ENCODE measurements at regions not wholly inside any gene's neighbourhood (a gene's known extent, or its start where the extent isn't known, plus 50 kb on each side); places are given as distances from the start of the nearest gene placed in this dataset.

GRCh38 chr14:98514016-98514415 is 758.0 kb downstream of the BCL11B start:
- DNase-seq (ENCODE audit: missing footprints) (no peak), ATAC-seq (no peak)
- intact Hi-C loops (cut with DNase I): no loop called here

GRCh38 chr14:98536256-98536655 is 735.7 kb downstream of the BCL11B start:
- DNase-seq (ENCODE audit: missing footprints) (no peak), ATAC-seq (no peak)
- intact Hi-C loops (cut with DNase I): no loop called here

GRCh38 chr14:98542316-98542715 is 729.7 kb downstream of the BCL11B start:
- DNase-seq (ENCODE audit: missing footprints): no peak
- intact Hi-C loops (cut with DNase I): no loop called here
- ATAC-seq: no peak

- DNase-seq (ENCODE audit: missing footprints): no peak
- intact Hi-C loops (cut with DNase I): no loop called here
- ATAC-seq: no peak
Measured at GRCh38 chr14:98543074-98543473, 728.9 kb downstream of the BCL11B start.

- ATAC-seq: no peak
- no peak for DNase-seq (ENCODE audit: missing footprints)
- intact Hi-C loops (cut with DNase I): no loop called here
Measured at GRCh38 chr14:98544174-98544573, 727.8 kb downstream of the BCL11B start.

- intact Hi-C loops (cut with DNase I): no loop called here
- ATAC-seq: no peak
- DNase-seq (ENCODE audit: missing footprints): no peak
Measured at GRCh38 chr14:98545181-98545580, 726.8 kb downstream of the BCL11B start.

GRCh38 chr14:98548071-98548686 is 723.8 kb downstream of the BCL11B start:
- DNase-seq (ENCODE audit: missing footprints): no peak
- no peak for ATAC-seq
- intact Hi-C loops (cut with DNase I): no loop called here

- ATAC-seq (no peak), DNase-seq (ENCODE audit: missing footprints) (no peak)
- intact Hi-C loops (cut with DNase I): no loop called here
Measured at GRCh38 chr14:98551028-98551427, 721.0 kb downstream of the BCL11B start.

GRCh38 chr14:98555440-98555839 is 716.6 kb downstream of the BCL11B start:
- no peak for ATAC-seq
- DNase-seq (ENCODE audit: missing footprints): no peak
- intact Hi-C loops (cut with DNase I): no loop called here

- ATAC-seq (no peak), DNase-seq (ENCODE audit: missing footprints) (no peak)
- intact Hi-C loops (cut with DNase I): no loop called here
Measured at GRCh38 chr14:98564006-98564405, 708.0 kb downstream of the BCL11B start.

- intact Hi-C loops (cut with DNase I): no loop called here
- DNase-seq (ENCODE audit: missing footprints) (no peak), ATAC-seq (no peak)
Measured at GRCh38 chr14:98564541-98564940, 707.5 kb downstream of the BCL11B start.

GRCh38 chr14:98571104-98571503 is 700.9 kb downstream of the BCL11B start:
- intact Hi-C loops (cut with DNase I): no loop called here
- DNase-seq (ENCODE audit: missing footprints) (no peak), ATAC-seq (no peak)

- intact Hi-C loops (cut with DNase I): no loop called here
- no peak for DNase-seq (ENCODE audit: missing footprints)
- no peak for ATAC-seq
Measured at GRCh38 chr14:98573082-98573481, 698.9 kb downstream of the BCL11B start.

GRCh38 chr14:98576463-98576862 is 695.5 kb downstream of the BCL11B start:
- no peak for ATAC-seq
- DNase-seq (ENCODE audit: missing footprints): no peak
- intact Hi-C loops (cut with DNase I): no loop called here

GRCh38 chr14:98578204-98578603 is 693.8 kb downstream of the BCL11B start:
- intact Hi-C loops (cut with DNase I): no loop called here
- no peak for DNase-seq (ENCODE audit: missing footprints)
- no peak for ATAC-seq

- intact Hi-C loops (cut with DNase I): no loop called here
- no peak for ATAC-seq
Measured at GRCh38 chr14:98579140-98579539, 692.9 kb downstream of the BCL11B start.

GRCh38 chr14:98580131-98580678 is 691.8 kb downstream of the BCL11B start:
- DNase-seq (ENCODE audit: missing footprints): no peak
- ATAC-seq: no peak
- intact Hi-C loops (cut with DNase I): no loop called here

More at GRCh38 chr14:98579140-98579539, 692.9 kb downstream of the BCL11B start:
- no peak for DNase-seq (ENCODE audit: missing footprints)

- DNase-seq (ENCODE audit: missing footprints): no peak
- ATAC-seq: no peak
- intact Hi-C loops (cut with DNase I): no loop called here
Measured at GRCh38 chr14:98582276-98582675, 689.7 kb downstream of the BCL11B start.

GRCh38 chr14:98591161-98591560 is 680.8 kb downstream of the BCL11B start:
- intact Hi-C loops (cut with DNase I): no loop called here
- no peak for ATAC-seq
- no peak for DNase-seq (ENCODE audit: missing footprints)

- DNase-seq (ENCODE audit: missing footprints) (no peak), ATAC-seq (no peak)
- intact Hi-C loops (cut with DNase I): no loop called here
Measured at GRCh38 chr14:98592611-98593170, 679.3 kb downstream of the BCL11B start.

GRCh38 chr14:98593361-98593761 is 678.6 kb downstream of the BCL11B start:
- DNase-seq (ENCODE audit: missing footprints) (no peak), ATAC-seq (no peak)
- intact Hi-C loops (cut with DNase I): no loop called here

Measured in Right ventricle myocardium inferior (tissue), 1 donor.